Prostate gland (tissue), 2 donors: ENCODE measurements at regions not wholly inside any gene's neighbourhood (a gene's known extent, or its start where the extent isn't known, plus 50 kb on each side); places are given as distances from the start of the nearest gene placed in this dataset.

Experiments used
- CTCF ChIP-seq, 4 experiments: fragments of 200-600 bp in 2 of 4; fragments of 450-650 bp in 2 of 4; sonication (generic) in 2 of 4; IDR thresholded peaks; 1 replicate in 3 of 4; 2 replicates in 1 of 4; pipeline ENCODE4 v1.5.1; 2016 to 2019; ENCODE audit warnings: antibody characterized with exemption in 4 of 4, mild to moderate bottlenecking in 2 of 4, moderate library complexity in 2 of 4
- POLR2A ChIP-seq: fragments of 450-650 bp; IDR thresholded peaks from one replicate; pipeline ENCODE4 v1.6.1; 2016; ENCODE audit warnings: antibody characterized with exemption, mild to moderate bottlenecking

GRCh38 chr15:46061002-46061401 lies 426.2 kb downstream of the SQOR start:
- TF ChIP-seq POLR2A: no peak
- TF ChIP-seq CTCF (IDR thresholded peaks at IDR 0.05): no peak
